SK-N-SH (cell line): ENCODE measurements at regions not wholly inside any gene's neighbourhood (a gene's known extent, or its start where the extent isn't known, plus 50 kb on each side); places are given as distances from the start of the nearest gene placed in this dataset.

Experiments
- CTCF ChIA-PET: fragments of 300-600, 350-600 bp; formaldehyde crosslinking; extraction: SDS; loops from one replicate; lab custom pipeline; 2021; lab: Yijun Ruan, JAX
- POLR2A ChIA-PET: fragments of 350-600 bp; sonication (Branson Sonifier 250); formaldehyde crosslinking; extraction: SDS; loops from one replicate; lab custom pipeline; 2020; ENCODE audit warnings: antibody characterized with exemption, inconsistent platforms; lab: Yijun Ruan, JAX
- DNase-seq: peaks from one replicate; pipeline ENCODE4 v3.0.0; 2012
- H2AFZ ChIP-seq: fragments of 200-600 bp; sonication (generic); 2 replicates; pipeline ENCODE4 v1.8.1; 2016; ENCODE audit warnings: antibody characterized with exemption, mild to moderate bottlenecking, low read depth
- H3F3A ChIP-seq: fragments of 200-600 bp; sonication (generic); replicated peaks from 2 replicates; pipeline ENCODE3; 2016; ENCODE audit warnings: antibody characterized with exemption, mild to moderate bottlenecking; ENCODE audit not compliant: insufficient read depth
- H3K27ac ChIP-seq, 2 experiments: fragments of 200-500 bp in 1 of 2; fragments of 200-600 bp in 1 of 2; sonication (Bioruptor generic) in 1 of 2; sonication (generic), shearing (Covaris generic) in 1 of 2; 2 replicates each; pipeline versions ENCODE4 v1.5.1 to v1.6.1; 2014 to 2016; ENCODE audit warnings: low read depth in 2 of 2, inconsistent platforms in 1 of 2, low read length in 1 of 2, mild to moderate bottlenecking in 1 of 2, mixed read lengths in 1 of 2
- H3K27me3 ChIP-seq: fragments of 200-600 bp; sonication (generic), shearing (Covaris generic); 2 replicates; pipeline ENCODE4 v1.6.1; 2016; ENCODE audit warnings: mixed run types; ENCODE audit not compliant: insufficient read depth
- H3K36me3 ChIP-seq, 2 experiments: fragments of 200-500 bp in 1 of 2; fragments of 200-600 bp in 1 of 2; sonication (Bioruptor generic) in 1 of 2; sonication (generic) in 1 of 2; replicated peaks in 1 of 2; 2 replicates each; pipeline versions ENCODE3 to v1.5.1; 2014 to 2016; ENCODE audit warnings: low read length in 1 of 2, mild to moderate bottlenecking in 1 of 2; ENCODE audit not compliant: insufficient read depth in 2 of 2, control insufficient read depth in 1 of 2
- H3K4me1 ChIP-seq, 2 experiments: fragments of 200-500 bp in 1 of 2; fragments of 200-600 bp in 1 of 2; sonication (Bioruptor generic) in 1 of 2; sonication (generic), shearing (Covaris generic) in 1 of 2; 2 replicates each; pipeline versions ENCODE4 v1.5.1 to v1.6.1; 2014 to 2016; ENCODE audit warnings: low read depth in 1 of 2, low read length in 1 of 2, mixed run types in 1 of 2; ENCODE audit not compliant: insufficient read depth in 2 of 2, control insufficient read depth in 1 of 2
- H3K4me2 ChIP-seq: fragments of 200-600 bp; sonication (generic), shearing (Covaris generic); 2 replicates; pipeline ENCODE4 v1.6.1; 2017; ENCODE audit warnings: mixed run types
- H3K4me3 ChIP-seq, 2 experiments: fragments of 200-500 bp in 1 of 2; fragments of 200-600 bp in 1 of 2; sonication (Bioruptor generic) in 1 of 2; sonication (generic), shearing (Covaris generic) in 1 of 2; 2 replicates each; pipeline versions ENCODE4 v1.5.1 to v1.8.1; 2014 to 2016; ENCODE audit warnings: low read depth in 2 of 2, inconsistent platforms in 1 of 2, low read length in 1 of 2, mild to moderate bottlenecking in 1 of 2, mixed read lengths in 1 of 2, moderate library complexity in 1 of 2
- H3K79me2 ChIP-seq: fragments of 200-600 bp; sonication (generic); 2 replicates; pipeline ENCODE4 v1.8.1; 2017; ENCODE audit warnings: mild to moderate bottlenecking; ENCODE audit not compliant: insufficient read depth
- H3K9ac ChIP-seq: fragments of 200-600 bp; sonication (generic); 2 replicates; pipeline ENCODE4 v1.6.1; 2017; ENCODE audit warnings: mixed run types
- H3K9me2 ChIP-seq: fragments of 200-600 bp; sonication (generic); 2 replicates; pipeline ENCODE4 v1.6.1; 2017; ENCODE audit warnings: mixed run types
- H3K9me3 ChIP-seq: fragments of 200-600 bp; sonication (generic); 2 replicates; pipeline ENCODE4 v1.6.1; 2017; ENCODE audit warnings: mixed run types, mild to moderate bottlenecking, moderate library complexity
- H4K20me1 ChIP-seq: fragments of 200-600 bp; sonication (generic); 2 replicates; pipeline ENCODE4 v1.6.1; 2017; ENCODE audit warnings: mild to moderate bottlenecking, mixed run types; ENCODE audit not compliant: insufficient read depth
- EP300 ChIP-seq, 2 experiments: IDR thresholded peaks; 2 replicates each; pipeline versions ENCODE4 v1.4.0 to v1.6.1; 2012; ENCODE audit warnings: borderline replicate concordance in 1 of 2, low read depth in 1 of 2, low read length in 1 of 2
- EZH2phosphoT487 ChIP-seq: fragments of 200-600 bp; sonication (generic); IDR thresholded peaks from 2 replicates; pipeline ENCODE4 v1.6.1; 2017; ENCODE audit warnings: low read depth, mixed run types, mild to moderate bottlenecking, antibody characterized with exemption, moderate library complexity, borderline replicate concordance
- FOSL2 ChIP-seq: IDR thresholded peaks from 2 replicates; pipeline ENCODE4 v1.4.0; 2012; ENCODE audit warnings: low read depth, mild to moderate bottlenecking, moderate library complexity, borderline replicate concordance
- FOXJ3 ChIP-seq: sonication (generic); formaldehyde crosslinking; IDR thresholded peaks from 2 replicates; pipeline ENCODE4 v1.5.1; 2020; ENCODE audit warnings: mild to moderate bottlenecking, missing genetic modification reagents
- FOXM1 ChIP-seq: IDR thresholded peaks from 2 replicates; pipeline ENCODE4 v1.4.0; 2012; ENCODE audit warnings: low read depth, mild to moderate bottlenecking
- GABPA ChIP-seq: IDR thresholded peaks from 2 replicates; pipeline ENCODE4 v1.4.0; 2012; ENCODE audit warnings: low read depth, mild to moderate bottlenecking
- JUND ChIP-seq: IDR thresholded peaks from 2 replicates; pipeline ENCODE4 v1.4.0; 2012
- MAX ChIP-seq: IDR thresholded peaks from 2 replicates; pipeline ENCODE4 v1.4.0; 2012; ENCODE audit warnings: low read depth
- MEF2A ChIP-seq: IDR thresholded peaks from 2 replicates; pipeline ENCODE4 v1.4.0; 2012; ENCODE audit warnings: low read depth, borderline replicate concordance
- MXI1 ChIP-seq: IDR thresholded peaks from 2 replicates; pipeline ENCODE4 v1.6.1; 2012; ENCODE audit warnings: mild to moderate bottlenecking, low read depth, low read length, improper control_type of control experiment
- NRF1 ChIP-seq: IDR thresholded peaks from 2 replicates; pipeline ENCODE4 v1.6.1; 2012; ENCODE audit warnings: low read depth, mild to moderate bottlenecking, low read length
- POLR2AphosphoS5 ChIP-seq: IDR thresholded peaks from 2 replicates; pipeline ENCODE4 v1.6.1; 2012; ENCODE audit warnings: low read depth, low read length
- RCOR1 ChIP-seq: fragments of 150-350 bp; IDR thresholded peaks from 2 replicates; pipeline ENCODE4 v1.6.1; 2017; ENCODE audit warnings: antibody characterized with exemption, low read length
- SIN3A ChIP-seq: IDR thresholded peaks from 2 replicates; pipeline ENCODE4 v1.6.1; 2012; ENCODE audit warnings: low read depth, mild to moderate bottlenecking, low read length, moderate library complexity, borderline replicate concordance
- SMC3 ChIP-seq: IDR thresholded peaks from 2 replicates; pipeline ENCODE4 v1.6.1; 2012; ENCODE audit warnings: low read depth, low read length, improper control_type of control experiment
- TAF1 ChIP-seq: IDR thresholded peaks from 2 replicates; pipeline ENCODE4 v1.6.1; 2012; ENCODE audit warnings: low read depth, mild to moderate bottlenecking, low read length, moderate library complexity, borderline replicate concordance
- TEAD4 ChIP-seq: IDR thresholded peaks from 2 replicates; pipeline ENCODE4 v1.4.0; 2012; ENCODE audit warnings: mild to moderate bottlenecking, borderline replicate concordance; ENCODE audit not compliant: insufficient read depth
- USF1 ChIP-seq: IDR thresholded peaks from 2 replicates; pipeline ENCODE4 v1.4.0; 2012; ENCODE audit warnings: low read depth, borderline replicate concordance
- USF2 ChIP-seq: fragments of 150-350 bp; IDR thresholded peaks from 2 replicates; pipeline ENCODE4 v1.6.1; 2017; ENCODE audit warnings: antibody characterized with exemption, low read length, low read depth, borderline replicate concordance
- YY1 ChIP-seq: IDR thresholded peaks from 2 replicates; pipeline ENCODE4 v1.4.0; 2012; ENCODE audit warnings: low read depth, mild to moderate bottlenecking
- WGBS: methylation state at CpG from one replicate; pipeline ENCODE4 v1.1.6; 2017; ENCODE audit warnings: low lambda C conversion rate; 5-methylcytosine and 5-hydroxymethylcytosine counted together

GRCh38 chr1:217363319-217363718 lies 267.6 kb downstream of the GPATCH2 start:
- H3K4me3 ChIP-seq: no peak overlapping the region
- H3K9me3 ChIP-seq: no peaks in the 10 kb centered on the region
- ChIA-PET POLR2A (no interaction called here), CTCF (no interaction called here)
- H3K27ac ChIP-seq: no peak overlapping the region
- H3F3A ChIP-seq: no peaks in the 10 kb centered on the region
- H3K4me1 ChIP-seq: no peaks in the 10 kb centered on the region
- DNase-seq: no peak
- no peaks in the 10 kb centered on the region for H3K36me3 ChIP-seq
- H3K79me2 ChIP-seq: no peaks in the 10 kb centered on the region
- H4K20me1 ChIP-seq: no peaks in the 10 kb centered on the region
- no peak overlapping the region for H2AFZ ChIP-seq
- H3K9me2 ChIP-seq: no peaks in the 10 kb centered on the region
- TF ChIP-seq TAF1: no peak
- TF ChIP-seq EP300 (IDR thresholded peaks at IDR 0.05; ENCODE audit: borderline replicate concordance in 1 of 2, low read depth in 1 of 2, low read length in 1 of 2): no peak
- no peak for TF ChIP-seq SMC3
- TF ChIP-seq SIN3A: no peak
- no peak for TF ChIP-seq USF2
- no peak for TF ChIP-seq GABPA
- no peak for TF ChIP-seq FOSL2
- TF ChIP-seq MXI1: no peak
- no peak for TF ChIP-seq EZH2phosphoT487
- no peak for TF ChIP-seq USF1
- no peak for TF ChIP-seq POLR2AphosphoS5
- TF ChIP-seq YY1: no peak
- 37% methylated on average over 4 of the region's 4 CpGs for WGBS
- no peaks in the 10 kb centered on the region for H3K27me3 ChIP-seq
- no peak overlapping the region for H3K9ac ChIP-seq
- 0 out of 2 replicates have a peak overlapping the region, but pooled peaks have one; percentile 28 for H3K4me2 ChIP-seq

- CTCF ChIA-PET: no interaction called here
- Histone ChIP-seq H3K36me3 (no peaks in the 10 kb centered on the region), H3K79me2 (no peaks in the 10 kb centered on the region), H2AFZ (no peak overlapping the region), H3K4me2 (no peak overlapping the region), H3K9ac (no peak overlapping the region), H3K4me3 (no peak overlapping the region), H4K20me1 (no peaks in the 10 kb centered on the region), H3F3A (no peaks in the 10 kb centered on the region), H3K27me3 (no peaks in the 10 kb centered on the region), H3K9me2 (no peaks in the 10 kb centered on the region), H3K27ac (no peak overlapping the region), H3K4me1 (no peaks in the 10 kb centered on the region), H3K9me3 (no peaks in the 10 kb centered on the region)
- no peak for DNase-seq
- POLR2A ChIA-PET: no interaction called here
- 68% methylated on average over 4 of the region's 4 CpGs for WGBS
- TF ChIP-seq MEF2A (no peak), EZH2phosphoT487 (no peak), NRF1 (no peak), JUND (no peak), YY1 (no peak), SIN3A (no peak), RCOR1 (no peak), FOXM1 (no peak), USF2 (no peak), TEAD4 (no peak), FOXJ3 (CRISPR knock-in tag) (no peak), MAX (no peak), USF1 (no peak), FOSL2 (no peak)
These were observed 270.4 kb downstream of the GPATCH2 start for GRCh38 chr1:217360510-217360909.
